ENCODE measurements at regions not wholly inside any gene's neighbourhood (a gene's known extent, or its start where the extent isn't known, plus 50 kb on each side); places are given as distances from the start of the nearest gene placed in this dataset.

DNA sequence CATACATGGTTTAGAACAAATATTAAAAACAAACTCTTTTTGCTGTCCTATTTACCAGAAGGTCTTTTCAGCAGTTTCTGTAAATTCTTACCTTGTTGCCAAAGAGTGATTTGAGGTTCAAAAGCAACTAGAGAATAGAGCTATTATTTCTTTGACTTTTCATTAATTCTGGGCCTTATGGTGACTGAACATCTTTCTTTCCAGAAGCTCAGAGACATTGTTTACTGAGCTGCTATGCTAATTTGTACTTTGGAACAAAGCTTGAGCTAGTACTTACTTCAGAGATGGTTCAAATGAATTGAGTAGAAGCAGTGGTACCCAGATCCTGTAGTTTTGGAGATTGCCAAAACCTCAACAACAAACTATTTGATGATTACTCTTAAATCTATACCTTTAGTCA lies 331.2 kb downstream of the SPRY2 start:
- TF ChIP-seq, protein P1, sequence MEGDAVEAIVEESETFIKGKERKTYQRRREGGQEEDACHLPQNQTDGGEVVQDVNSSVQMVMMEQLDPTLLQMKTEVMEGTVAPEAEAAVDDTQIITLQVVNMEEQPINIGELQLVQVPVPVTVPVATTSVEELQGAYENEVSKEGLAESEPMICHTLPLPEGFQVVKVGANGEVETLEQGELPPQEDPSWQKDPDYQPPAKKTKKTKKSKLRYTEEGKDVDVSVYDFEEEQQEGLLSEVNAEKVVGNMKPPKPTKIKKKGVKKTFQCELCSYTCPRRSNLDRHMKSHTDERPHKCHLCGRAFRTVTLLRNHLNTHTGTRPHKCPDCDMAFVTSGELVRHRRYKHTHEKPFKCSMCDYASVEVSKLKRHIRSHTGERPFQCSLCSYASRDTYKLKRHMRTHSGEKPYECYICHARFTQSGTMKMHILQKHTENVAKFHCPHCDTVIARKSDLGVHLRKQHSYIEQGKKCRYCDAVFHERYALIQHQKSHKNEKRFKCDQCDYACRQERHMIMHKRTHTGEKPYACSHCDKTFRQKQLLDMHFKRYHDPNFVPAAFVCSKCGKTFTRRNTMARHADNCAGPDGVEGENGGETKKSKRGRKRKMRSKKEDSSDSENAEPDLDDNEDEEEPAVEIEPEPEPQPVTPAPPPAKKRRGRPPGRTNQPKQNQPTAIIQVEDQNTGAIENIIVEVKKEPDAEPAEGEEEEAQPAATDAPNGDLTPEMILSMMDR (conservative IDR thresholded peaks at IDR 0.05; ENCODE audit: low read depth, low read length), result no peak
- no peak for TF ChIP-seq EZH2 (IDR thresholded peaks at IDR 0.05; ENCODE audit: borderline replicate concordance, low read depth, low read length, poor library complexity, severe bottlenecking)
